ENCODE measurements at regions not wholly inside any gene's neighbourhood (a gene's known extent, or its start where the extent isn't known, plus 50 kb on each side); places are given as distances from the start of the nearest gene placed in this dataset.

DNA sequence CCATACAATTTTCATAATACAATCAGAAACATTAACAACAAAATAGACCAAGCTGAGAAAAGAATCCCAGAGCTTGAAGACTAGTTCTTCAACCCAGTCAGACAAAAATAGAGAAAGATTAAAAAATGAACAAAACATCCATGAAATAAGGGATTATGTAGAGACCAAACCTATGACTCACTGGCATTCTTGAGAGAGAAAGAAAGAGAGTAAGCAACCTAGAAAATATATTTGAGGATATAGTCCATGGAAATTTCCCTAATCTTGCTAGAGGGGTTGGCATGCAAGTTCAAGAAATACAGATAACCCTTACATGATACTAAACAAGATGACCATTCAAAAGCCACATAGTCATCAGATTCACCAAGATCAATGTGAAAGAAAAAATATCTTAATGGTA lies 281.7 kb downstream of the CCDC85A start:
- Histone ChIP-seq H3K4me2 (no peak overlapping the region), H3K9ac (no peak overlapping the region), H3K27ac (no peak overlapping the region), H3K79me2 (ENCODE audit: low read depth) (no peaks in the 10 kb centered on the region), H3K4me3 (no peak overlapping the region), H3F3A (ENCODE audit: low read depth) (no peaks in the 10 kb centered on the region), H3K27me3 (no peaks in the 10 kb centered on the region), H3K36me3 (no peaks in the 10 kb centered on the region), H3K9me3 (ENCODE audit: low read depth) (no peaks in the 10 kb centered on the region), H4K20me1 (ENCODE audit: low read depth) (no peaks in the 10 kb centered on the region), H3K4me1 (no peaks in the 10 kb centered on the region), H2AFZ (replicated peaks) (no peak overlapping the region)
- no peaks in the 10 kb centered on the region for H3K27me3 Mint-ChIP-seq (ENCODE audit: insufficient read depth, low read depth)
- no peak overlapping the region for H3K4me3 Mint-ChIP-seq
- no peaks in the 10 kb centered on the region for H3K9me3 Mint-ChIP-seq
- no peak for DNase-seq (ENCODE audit: low spot score)
- no peak overlapping the region for H3K27ac Mint-ChIP-seq
- no peaks in the 10 kb centered on the region for H3K36me3 Mint-ChIP-seq
- H3K4me1 Mint-ChIP-seq, result no peaks in the 10 kb centered on the region
- TF ChIP-seq EZH2 (IDR thresholded peaks at IDR 0.05) (no peak), EZH2phosphoT487 (IDR thresholded peaks at IDR 0.05) (no peak)
- TF ChIP-seq, protein P1, sequence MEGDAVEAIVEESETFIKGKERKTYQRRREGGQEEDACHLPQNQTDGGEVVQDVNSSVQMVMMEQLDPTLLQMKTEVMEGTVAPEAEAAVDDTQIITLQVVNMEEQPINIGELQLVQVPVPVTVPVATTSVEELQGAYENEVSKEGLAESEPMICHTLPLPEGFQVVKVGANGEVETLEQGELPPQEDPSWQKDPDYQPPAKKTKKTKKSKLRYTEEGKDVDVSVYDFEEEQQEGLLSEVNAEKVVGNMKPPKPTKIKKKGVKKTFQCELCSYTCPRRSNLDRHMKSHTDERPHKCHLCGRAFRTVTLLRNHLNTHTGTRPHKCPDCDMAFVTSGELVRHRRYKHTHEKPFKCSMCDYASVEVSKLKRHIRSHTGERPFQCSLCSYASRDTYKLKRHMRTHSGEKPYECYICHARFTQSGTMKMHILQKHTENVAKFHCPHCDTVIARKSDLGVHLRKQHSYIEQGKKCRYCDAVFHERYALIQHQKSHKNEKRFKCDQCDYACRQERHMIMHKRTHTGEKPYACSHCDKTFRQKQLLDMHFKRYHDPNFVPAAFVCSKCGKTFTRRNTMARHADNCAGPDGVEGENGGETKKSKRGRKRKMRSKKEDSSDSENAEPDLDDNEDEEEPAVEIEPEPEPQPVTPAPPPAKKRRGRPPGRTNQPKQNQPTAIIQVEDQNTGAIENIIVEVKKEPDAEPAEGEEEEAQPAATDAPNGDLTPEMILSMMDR (IDR thresholded peaks at IDR 0.05), result no peak

GRCh38 chr2:56473524-56473923 lies 289.7 kb downstream of the CCDC85A start:
- Histone ChIP-seq H3K9ac (no peak overlapping the region), H2AFZ (replicated peaks) (no peak overlapping the region), H3K4me2 (no peak overlapping the region), H3K4me1 (no peaks in the 10 kb centered on the region), H3K4me3 (no peak overlapping the region), H3K9me3 (ENCODE audit: low read depth) (no peaks in the 10 kb centered on the region), H3F3A (ENCODE audit: low read depth) (no peaks in the 10 kb centered on the region), H3K27me3 (no peaks in the 10 kb centered on the region), H4K20me1 (ENCODE audit: low read depth) (no peaks in the 10 kb centered on the region), H3K27ac (no peak overlapping the region), H3K36me3 (no peaks in the 10 kb centered on the region), H3K79me2 (ENCODE audit: low read depth) (no peaks in the 10 kb centered on the region)
- no peaks in the 10 kb centered on the region for H3K36me3 Mint-ChIP-seq
- no peaks in the 10 kb centered on the region for H3K27me3 Mint-ChIP-seq (ENCODE audit: insufficient read depth, low read depth)
- no peak for DNase-seq (ENCODE audit: low spot score)
- H3K4me3 Mint-ChIP-seq, result no peak overlapping the region
- no peaks in the 10 kb centered on the region for H3K4me1 Mint-ChIP-seq
- no peak for TF ChIP-seq EZH2phosphoT487 (IDR thresholded peaks at IDR 0.05)
- TF ChIP-seq, protein P1 (IDR thresholded peaks at IDR 0.05), result no peak
- TF ChIP-seq EZH2 (IDR thresholded peaks at IDR 0.05), result no peak
- H3K9me3 Mint-ChIP-seq, result no peaks in the 10 kb centered on the region
- no peak overlapping the region for H3K27ac Mint-ChIP-seq

- Mint-ChIP-seq H3K9me3 (no peaks in the 10 kb centered on the region), H3K27me3 (ENCODE audit: insufficient read depth, low read depth) (no peaks in the 10 kb centered on the region), H3K4me3 (no peak overlapping the region), H3K27ac (no peak overlapping the region), H3K36me3 (no peaks in the 10 kb centered on the region), H3K4me1 (no peaks in the 10 kb centered on the region)
- no peak for TF ChIP-seq EZH2phosphoT487 (IDR thresholded peaks at IDR 0.05)
- no peaks in the 10 kb centered on the region for H3K4me1 ChIP-seq
- no peaks in the 10 kb centered on the region for H3K36me3 ChIP-seq
- no peak overlapping the region for H3K4me2 ChIP-seq
- no peak overlapping the region for H3K9ac ChIP-seq
- no peaks in the 10 kb centered on the region for H3K27me3 ChIP-seq
- no peaks in the 10 kb centered on the region for H3K9me3 ChIP-seq (ENCODE audit: low read depth)
- H4K20me1 ChIP-seq (ENCODE audit: low read depth), result no peaks in the 10 kb centered on the region
- H3K4me3 ChIP-seq, result no peak overlapping the region
- no peaks in the 10 kb centered on the region for H3K79me2 ChIP-seq (ENCODE audit: low read depth)
- H3K27ac ChIP-seq, result no peak overlapping the region
- DNase-seq (ENCODE audit: low spot score), result no peak
- no peaks in the 10 kb centered on the region for H3F3A ChIP-seq (ENCODE audit: low read depth)
- H2AFZ ChIP-seq (replicated peaks), result no peak overlapping the region
Measured at GRCh38 chr2:56474412-56475158, 290.8 kb downstream of the CCDC85A start.

DNA sequence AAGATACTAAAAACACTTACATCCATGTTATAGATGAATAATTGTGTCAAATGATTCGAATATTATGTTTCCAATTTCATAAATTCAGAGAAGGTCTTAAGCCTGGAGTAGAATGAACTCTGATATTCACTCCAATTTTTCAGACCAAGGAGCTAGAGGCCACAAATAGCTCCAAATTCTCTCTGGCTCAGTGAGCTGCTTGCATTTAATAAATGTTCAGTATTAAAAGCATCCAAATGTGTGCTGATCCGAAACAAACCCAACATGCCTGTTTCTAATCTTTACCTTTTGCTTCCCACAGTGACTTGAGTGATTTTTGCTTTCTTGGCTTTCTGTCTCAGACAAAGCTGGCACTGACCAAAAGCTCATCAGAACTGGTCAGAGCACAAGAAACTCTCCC lies 291.4 kb downstream of the CCDC85A start:
- Histone ChIP-seq H3K27ac (no peak overlapping the region), H3K4me2 (no peak overlapping the region), H3F3A (ENCODE audit: low read depth) (no peaks in the 10 kb centered on the region), H3K27me3 (no peaks in the 10 kb centered on the region), H4K20me1 (ENCODE audit: low read depth) (no peaks in the 10 kb centered on the region), H2AFZ (replicated peaks) (no peak overlapping the region), H3K9me3 (ENCODE audit: low read depth) (no peaks in the 10 kb centered on the region), H3K79me2 (ENCODE audit: low read depth) (no peaks in the 10 kb centered on the region), H3K4me1 (no peaks in the 10 kb centered on the region), H3K36me3 (no peaks in the 10 kb centered on the region), H3K9ac (no peak overlapping the region), H3K4me3 (no peak overlapping the region)
- no peak overlapping the region for H3K4me3 Mint-ChIP-seq
- no peaks in the 10 kb centered on the region for H3K27me3 Mint-ChIP-seq (ENCODE audit: insufficient read depth, low read depth)
- no peaks in the 10 kb centered on the region for H3K4me1 Mint-ChIP-seq
- H3K9me3 Mint-ChIP-seq, result no peaks in the 10 kb centered on the region
- no peak for DNase-seq (ENCODE audit: low spot score)
- no peak overlapping the region for H3K27ac Mint-ChIP-seq
- TF ChIP-seq, protein P1 (IDR thresholded peaks at IDR 0.05), result no peak
- TF ChIP-seq EZH2phosphoT487 (IDR thresholded peaks at IDR 0.05) (no peak), EZH2 (IDR thresholded peaks at IDR 0.05) (no peak)
- no peaks in the 10 kb centered on the region for H3K36me3 Mint-ChIP-seq
